BE2C (cell line): ENCODE measurements at regions not wholly inside any gene's neighbourhood (a gene's known extent, or its start where the extent isn't known, plus 50 kb on each side); places are given as distances from the start of the nearest gene placed in this dataset.

ENCODE experiments used
- DNase-seq: peaks from one replicate; pipeline ENCODE4 v3.0.0-alpha.2; 2020
- H3K27me3 ChIP-seq: fragments of 250-450 bp; sonication (Bioruptor Pico); 2 replicates; pipeline ENCODE4 v1.5.1; 2020; ENCODE audit warnings: mild to moderate bottlenecking
- H3K36me3 ChIP-seq: fragments of 250-450 bp; sonication (Bioruptor Pico); 2 replicates; pipeline ENCODE4 v1.5.1; 2020; ENCODE audit warnings: mild to moderate bottlenecking
- H3K4me1 ChIP-seq: fragments of 250-450 bp; sonication (Bioruptor Pico); 2 replicates; pipeline ENCODE4 v1.5.1; 2020
- H3K4me3 ChIP-seq: 2 replicates; pipeline ENCODE4 v1.5.1; 2011; ENCODE audit warnings: low read depth, low read length
- H3K9me3 ChIP-seq: fragments of 250-450 bp; sonication (Bioruptor Pico); 2 replicates; pipeline ENCODE4 v1.5.1; 2020
- CTCF ChIP-seq: IDR thresholded peaks from 2 replicates; pipeline ENCODE4 v1.5.1; 2012; ENCODE audit warnings: mild to moderate bottlenecking, low read depth, low read length

- Histone ChIP-seq H3K4me3 (no peak overlapping the region), H3K27me3 (no peaks in the 10 kb centered on the region), H3K9me3 (no peaks in the 10 kb centered on the region), H3K36me3 (no peaks in the 10 kb centered on the region), H3K4me1 (no peaks in the 10 kb centered on the region)
- TF ChIP-seq CTCF: no peak
- DNase-seq: no peak
Measured at GRCh38 chr5:117812861-117813260, 1175.5 kb downstream of the DTWD2 start.

- TF ChIP-seq CTCF: no peak
- no peaks in the 10 kb centered on the region for H3K36me3 ChIP-seq
- H3K27me3 ChIP-seq: no peaks in the 10 kb centered on the region
- no peak overlapping the region for H3K4me3 ChIP-seq
- H3K9me3 ChIP-seq: no peaks in the 10 kb centered on the region
- no peak for DNase-seq
- H3K4me1 ChIP-seq: no peaks in the 10 kb centered on the region
Measured at GRCh38 chr5:117809251-117809650, 1179.1 kb downstream of the DTWD2 start.

GRCh38 chr5:117805058-117805457 is 1183.3 kb downstream of the DTWD2 start:
- no peak for TF ChIP-seq CTCF
- Histone ChIP-seq H3K27me3 (no peaks in the 10 kb centered on the region), H3K4me1 (no peaks in the 10 kb centered on the region), H3K4me3 (no peak overlapping the region), H3K36me3 (no peaks in the 10 kb centered on the region), H3K9me3 (no peaks in the 10 kb centered on the region)
- DNase-seq: no peak

GRCh38 chr5:117803533-117803932 is 1184.8 kb downstream of the DTWD2 start:
- H3K4me3 ChIP-seq: no peak overlapping the region
- no peaks in the 10 kb centered on the region for H3K27me3 ChIP-seq
- no peaks in the 10 kb centered on the region for H3K9me3 ChIP-seq
- H3K36me3 ChIP-seq: no peaks in the 10 kb centered on the region
- DNase-seq: no peak
- H3K4me1 ChIP-seq: no peaks in the 10 kb centered on the region
- TF ChIP-seq CTCF: no peak

GRCh38 chr5:117801583-117801982 is 1186.8 kb downstream of the DTWD2 start:
- Histone ChIP-seq H3K27me3 (no peaks in the 10 kb centered on the region), H3K4me3 (no peak overlapping the region), H3K9me3 (no peaks in the 10 kb centered on the region), H3K4me1 (no peaks in the 10 kb centered on the region), H3K36me3 (no peaks in the 10 kb centered on the region)
- no peak for DNase-seq
- no peak for TF ChIP-seq CTCF

- Histone ChIP-seq H3K27me3 (no peaks in the 10 kb centered on the region), H3K36me3 (no peaks in the 10 kb centered on the region), H3K9me3 (no peaks in the 10 kb centered on the region), H3K4me3 (no peak overlapping the region), H3K4me1 (no peaks in the 10 kb centered on the region)
- no peak for DNase-seq
- TF ChIP-seq CTCF: no peak
Measured at GRCh38 chr5:117800261-117800660, 1188.1 kb downstream of the DTWD2 start.
